Breast epithelium (tissue), 3 donors: ENCODE measurements at regions not wholly inside any gene's neighbourhood (a gene's known extent, or its start where the extent isn't known, plus 50 kb on each side); places are given as distances from the start of the nearest gene placed in this dataset.

Source experiments
- CTCF ChIP-seq, 3 donors: fragments of 450-650 bp; IDR thresholded peaks; one replicate each; pipeline ENCODE4 v1.5.1; 2016 to 2017; ENCODE audit warnings: antibody characterized with exemption in 3 of 3, mild to moderate bottlenecking in 3 of 3, moderate library complexity in 3 of 3
- POLR2A ChIP-seq: fragments of 450-650 bp; IDR thresholded peaks from one replicate; pipeline ENCODE4 v1.6.1; 2016; ENCODE audit warnings: antibody characterized with exemption, mild to moderate bottlenecking, moderate library complexity

GRCh38 chr1:72483846-72484357 is 201.6 kb upstream of the NEGR1 start:
- no peak for TF ChIP-seq CTCF (IDR thresholded peaks at IDR 0.05)
- TF ChIP-seq POLR2A = no peak
